ENCODE measurements at regions not wholly inside any gene's neighbourhood (a gene's known extent, or its start where the extent isn't known, plus 50 kb on each side); places are given as distances from the start of the nearest gene placed in this dataset.

GRCh38 chr3:148217317-148217716 lies 480.4 kb upstream of the AGTR1 start (continued):
- TF ChIP-seq REST (IDR thresholded peaks at IDR 0.05; ENCODE audit: unreplicated experiment) = no peak
- TF ChIP-seq NANOG (IDR thresholded peaks at IDR 0.05; ENCODE audit: borderline replicate concordance) = no peak
- TF ChIP-seq EZH2 (IDR thresholded peaks at IDR 0.05; ENCODE audit: low read depth, unreplicated experiment) = no peak

- Mint-ChIP-seq H3K36me3 (ENCODE audit: low read depth) (no peaks in the 10 kb centered on the region), H3K27ac (no peak overlapping the region), H3K4me3 (no peak overlapping the region), H3K9me3 (no peaks in the 10 kb centered on the region), H3K27me3 (ENCODE audit: insufficient read depth, low read depth, poor library complexity) (no peaks in the 10 kb centered on the region), H3K4me1 (no peaks in the 10 kb centered on the region)
- DNase-seq (ENCODE audit: low spot score) = no peak
- Histone ChIP-seq H3K36me3 (ENCODE audit: insufficient read depth) (no peaks in the 10 kb centered on the region), H3K4me3 (no peak overlapping the region), H3K4me1 (ENCODE audit: insufficient read depth) (no peaks in the 10 kb centered on the region), H3K27me3 (ENCODE audit: insufficient read depth) (no peaks in the 10 kb centered on the region), H3K4me2 (no peak overlapping the region), H3K27ac (ENCODE audit: low read depth) (no peak overlapping the region), H4K20me1 (replicated peaks; ENCODE audit: insufficient read depth) (no peaks in the 10 kb centered on the region), H2AFZ (no peak overlapping the region), H3K9me2 (ENCODE audit: insufficient read depth) (no peaks in the 10 kb centered on the region), H3K79me2 (replicated peaks; ENCODE audit: insufficient read depth) (no peaks in the 10 kb centered on the region), H3F3A (replicated peaks; ENCODE audit: low read depth) (no peaks in the 10 kb centered on the region)
- ATAC-seq = no peak
- TF ChIP-seq ETS1 (IDR thresholded peaks at IDR 0.05) = no peak
- TF ChIP-seq POLR2AphosphoS5 (IDR thresholded peaks at IDR 0.05; ENCODE audit: low read depth) = no peak
- no peak for TF ChIP-seq ZNF331 (CRISPR knock-in tag; IDR thresholded peaks at IDR 0.05; ENCODE audit: low read depth)
- no peak for TF ChIP-seq NANOG (IDR thresholded peaks at IDR 0.05; ENCODE audit: borderline replicate concordance)
- no peak for TF ChIP-seq JUNB (IDR thresholded peaks at IDR 0.05; ENCODE audit: unreplicated experiment)
- TF ChIP-seq CREB1 (CRISPR knock-in tag; IDR thresholded peaks at IDR 0.05; ENCODE audit: low read depth) = no peak
- TF ChIP-seq EZH2 (IDR thresholded peaks at IDR 0.05; ENCODE audit: low read depth, unreplicated experiment) = no peak
- no peak for TF ChIP-seq REST (IDR thresholded peaks at IDR 0.05; ENCODE audit: unreplicated experiment)
- TF ChIP-seq CTCF (conservative IDR thresholded peaks at IDR 0.05; ENCODE audit: low read depth in 2 of 2) = no peak
- TF ChIP-seq EZH2phosphoT487 (IDR thresholded peaks at IDR 0.05; ENCODE audit: unreplicated experiment) = no peak
- TF ChIP-seq STAT1 (IDR thresholded peaks at IDR 0.05; ENCODE audit: unreplicated experiment) = no peak
- TF ChIP-seq ZNF114 (CRISPR knock-in tag; IDR thresholded peaks at IDR 0.05) = no peak
Observed at GRCh38 chr3:148218222-148218621, 479.5 kb upstream of the AGTR1 start.

All from GM23338 (cell line).